ENCODE measurements at regions not wholly inside any gene's neighbourhood (a gene's known extent, or its start where the extent isn't known, plus 50 kb on each side); places are given as distances from the start of the nearest gene placed in this dataset.

DNA sequence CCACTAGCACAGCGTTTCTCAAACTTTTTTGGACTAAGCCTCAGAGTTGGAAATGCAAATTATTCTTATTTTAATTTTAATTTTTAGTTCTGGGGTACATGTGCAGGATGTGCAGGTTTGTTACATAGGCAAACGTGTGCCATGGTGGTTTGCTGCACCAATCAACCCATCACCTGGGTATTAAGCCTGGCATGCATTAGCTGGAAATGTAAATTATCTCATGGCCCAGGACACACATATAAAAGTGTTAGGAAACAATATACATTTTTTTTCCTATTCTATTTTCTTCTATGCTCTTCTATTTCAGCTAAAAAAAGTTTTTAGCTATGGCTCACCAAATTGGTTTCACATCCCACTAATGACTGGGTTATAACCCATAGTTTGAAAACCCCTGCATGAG is 73.3 kb upstream of the LRIG1 start:
- DNase-seq (ENCODE audit: extremely low read depth, insufficient read length), result no peak
- H3K36me3 ChIP-seq (ENCODE audit: control insufficient read depth, insufficient read depth, low read length), result no peaks in the 10 kb centered on the region
- H3K27me3 ChIP-seq (replicated peaks; ENCODE audit: control insufficient read depth, insufficient read depth, low read length), result no peaks in the 10 kb centered on the region; the same call in 1 of the 2 replicates
- no peak overlapping the region for H3K4me3 ChIP-seq (replicated peaks; ENCODE audit: low read depth, low read length)
- no peak for TF ChIP-seq CTCF (IDR thresholded peaks at IDR 0.05; ENCODE audit: insufficient read depth, low read length, poor library complexity, severe bottlenecking)

DNA sequence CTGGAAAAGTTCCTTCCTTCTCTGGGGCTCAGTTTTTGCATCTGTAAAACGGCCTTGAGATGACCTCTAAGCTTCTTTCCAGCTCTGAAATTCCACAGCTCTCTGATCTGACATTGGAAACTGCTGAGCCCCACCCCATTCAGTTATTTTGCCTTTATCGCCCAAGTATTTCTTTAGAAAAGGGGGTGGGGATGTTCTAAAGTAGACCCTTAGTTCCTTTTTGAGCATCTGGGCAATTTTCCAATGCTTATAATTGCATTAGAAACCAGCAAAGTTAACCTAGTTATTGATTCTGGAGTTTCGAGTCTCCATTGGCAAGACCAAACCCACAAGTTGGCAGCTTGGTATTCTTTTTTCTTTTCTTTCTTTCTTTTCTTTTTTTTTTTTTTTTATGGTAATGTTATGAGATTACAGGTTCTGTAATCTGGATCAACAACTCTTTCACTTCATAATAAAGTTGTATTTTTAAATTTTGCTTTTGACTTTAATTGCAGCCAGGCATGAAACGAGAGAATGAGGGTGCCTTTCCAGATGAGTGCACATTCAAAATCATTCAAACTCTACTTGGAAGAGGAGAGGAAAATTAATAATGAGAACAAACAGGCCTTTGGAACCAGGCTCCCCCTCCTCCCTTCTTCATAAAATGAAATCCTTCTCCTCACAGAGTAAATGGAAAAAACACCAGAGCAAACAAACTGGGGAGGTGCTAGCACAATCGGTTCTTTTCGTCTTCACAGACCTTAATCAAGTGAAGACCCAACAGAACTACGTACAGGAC is 76.8 kb upstream of the LRIG1 start:
- no peaks in the 10 kb centered on the region; the same call in none of the 2 replicates for H3K27me3 ChIP-seq (replicated peaks; ENCODE audit: control insufficient read depth, insufficient read depth, low read length)
- no peaks in the 10 kb centered on the region for H3K36me3 ChIP-seq (ENCODE audit: control insufficient read depth, insufficient read depth, low read length)
- H3K4me3 ChIP-seq (replicated peaks; ENCODE audit: low read depth, low read length), result no peak overlapping the region
- TF ChIP-seq CTCF (IDR thresholded peaks at IDR 0.05; ENCODE audit: insufficient read depth, low read length, poor library complexity, severe bottlenecking), result no peak
- DNase-seq (ENCODE audit: extremely low read depth, insufficient read length), result no peak

- no peak for TF ChIP-seq CTCF (IDR thresholded peaks at IDR 0.05; ENCODE audit: insufficient read depth, low read length, poor library complexity, severe bottlenecking)
- Histone ChIP-seq H3K4me3 (replicated peaks; ENCODE audit: low read depth, low read length) (no peak overlapping the region), H3K27me3 (replicated peaks; ENCODE audit: control insufficient read depth, insufficient read depth, low read length) (no peaks in the 10 kb centered on the region; the same call in none of the 2 replicates), H3K36me3 (ENCODE audit: control insufficient read depth, insufficient read depth, low read length) (no peaks in the 10 kb centered on the region)
- no peak for DNase-seq (ENCODE audit: extremely low read depth, insufficient read length)
These were observed 80.4 kb upstream of the LRIG1 start for GRCh38 chr3:66581256-66581655.

- peak; percentile 62 for DNase-seq (ENCODE audit: extremely low read depth, insufficient read length)
- no peaks in the 10 kb centered on the region; the same call in none of the 2 replicates for H3K27me3 ChIP-seq (replicated peaks; ENCODE audit: control insufficient read depth, insufficient read depth, low read length)
- H3K4me3 ChIP-seq (replicated peaks; ENCODE audit: low read depth, low read length), result no peak overlapping the region
- no peaks in the 10 kb centered on the region for H3K36me3 ChIP-seq (ENCODE audit: control insufficient read depth, insufficient read depth, low read length)
- no peak for TF ChIP-seq CTCF (IDR thresholded peaks at IDR 0.05; ENCODE audit: insufficient read depth, low read length, poor library complexity, severe bottlenecking)
These were observed 82.0 kb upstream of the LRIG1 start for GRCh38 chr3:66582721-66583423.

GRCh38 chr3:66583424-66584040 is 82.7 kb upstream of the LRIG1 start:
- Histone ChIP-seq H3K36me3 (ENCODE audit: control insufficient read depth, insufficient read depth, low read length) (no peaks in the 10 kb centered on the region), H3K27me3 (replicated peaks; ENCODE audit: control insufficient read depth, insufficient read depth, low read length) (no peaks in the 10 kb centered on the region; the same call in none of the 2 replicates), H3K4me3 (replicated peaks; ENCODE audit: low read depth, low read length) (no peak overlapping the region)
- no peak for DNase-seq (ENCODE audit: extremely low read depth, insufficient read length)
- no peak for TF ChIP-seq CTCF (IDR thresholded peaks at IDR 0.05; ENCODE audit: insufficient read depth, low read length, poor library complexity, severe bottlenecking)

Data from GM06990 (cell line).